Fibroblast of the aortic adventitia (primary cell): ENCODE measurements at regions not wholly inside any gene's neighbourhood (a gene's known extent, or its start where the extent isn't known, plus 50 kb on each side); places are given as distances from the start of the nearest gene placed in this dataset.

Source experiments
- DNase-seq: peaks from one replicate; pipeline ENCODE4 v3.0.0-alpha.2; 2010; ENCODE audit warnings: low read depth
- H3K4me3 ChIP-seq: 2 replicates; pipeline ENCODE4 v1.5.1; 2011; ENCODE audit warnings: low read depth, mild to moderate bottlenecking, control low read depth, low read length, moderate library complexity
- CTCF ChIP-seq: IDR thresholded peaks from 2 replicates; pipeline ENCODE4 v1.5.1; 2011; ENCODE audit warnings: mild to moderate bottlenecking, low read length, control low read depth, inconsistent platforms; ENCODE audit not compliant: insufficient read depth

GRCh38 chr9:82722561-82722960 lies 340.4 kb downstream of the RASEF start:
- H3K4me3 ChIP-seq: no peak overlapping the region
- DNase-seq: no peak
- TF ChIP-seq CTCF: no peak

GRCh38 chr9:82726424-82727276 lies 336.3 kb downstream of the RASEF start:
- no peak overlapping the region for H3K4me3 ChIP-seq
- no peak for TF ChIP-seq CTCF

GRCh38 chr9:82729141-82729540 lies 333.8 kb downstream of the RASEF start:
- H3K4me3 ChIP-seq: no peak overlapping the region
- no peak for TF ChIP-seq CTCF
- DNase-seq: no peak

More at GRCh38 chr9:82726424-82727276, 336.3 kb downstream of the RASEF start:
- DNase-seq: no peak

- DNase-seq: no peak
- no peak for TF ChIP-seq CTCF
- no peak overlapping the region for H3K4me3 ChIP-seq
Measured at GRCh38 chr9:82729991-82730589, 332.9 kb downstream of the RASEF start.

GRCh38 chr9:82732928-82733327 lies 330.0 kb downstream of the RASEF start:
- no peak for TF ChIP-seq CTCF
- no peak overlapping the region for H3K4me3 ChIP-seq
- no peak for DNase-seq

GRCh38 chr9:82736126-82736525 lies 326.8 kb downstream of the RASEF start:
- H3K4me3 ChIP-seq: no peak overlapping the region
- no peak for DNase-seq
- no peak for TF ChIP-seq CTCF
